Activated CD4-positive, alpha-beta T cell treated with anti-CD3 and anti-CD28 coated beads for 36 hours (primary cell): ENCODE measurements at regions not wholly inside any gene's neighbourhood (a gene's known extent, or its start where the extent isn't known, plus 50 kb on each side); places are given as distances from the start of the nearest gene placed in this dataset.

Source experiments
- ATAC-seq: fragments of 200-7000 bp; cut with Tn5 transposase; one replicate; pipeline ENCODE4 v1.10.0; 2021; ENCODE audit warnings: mild to moderate bottlenecking, moderate library complexity
- CTCF ChIA-PET: fragments of 350-600 bp; sonication (Branson Sonifier 250); formaldehyde crosslinking; loops from one replicate; lab custom pipeline; 2021; ENCODE audit warnings: antibody characterized with exemption; lab: Charles Lee
- POLR2A ChIA-PET: fragments of 350-600 bp; sonication (Branson Sonifier 250); formaldehyde crosslinking; loops from one replicate; lab custom pipeline; 2021; ENCODE audit warnings: antibody characterized with exemption, inconsistent platforms; lab: Charles Lee
- DNase-seq: peaks from one replicate; pipeline ENCODE4 v3.0.0-alpha.2; 2020
- H3K27ac Mint-ChIP-seq: one replicate; pipeline ENCODE4 v1.8.0; 2021; ENCODE audit warnings: mixed read lengths
- H3K27me3 Mint-ChIP-seq: one replicate; pipeline ENCODE4 v1.8.0; 2021; ENCODE audit warnings: mixed read lengths
- H3K36me3 Mint-ChIP-seq: one replicate; pipeline ENCODE4 v1.8.0; 2021; ENCODE audit warnings: low read depth, mixed read lengths
- H3K4me1 Mint-ChIP-seq: one replicate; pipeline ENCODE4 v1.8.0; 2021; ENCODE audit warnings: mixed read lengths
- H3K4me3 Mint-ChIP-seq: one replicate; pipeline ENCODE4 v1.8.0; 2021; ENCODE audit warnings: mild to moderate bottlenecking, moderate library complexity, mixed read lengths
- H3K9me3 Mint-ChIP-seq: one replicate; pipeline ENCODE4 v1.8.0; 2021; ENCODE audit warnings: low read depth, mixed read lengths
- intact Hi-C, 2 experiments: fragments of 100-400 bp; cut with DNase I in 1 of 2; cut with micrococcal nuclease in 1 of 2; formaldehyde crosslinking; loops; one replicate each; pipeline versions ENCODE4 v1.14.2 to v1.15.1; 2022 to 2024; cut with DNase I, micrococcal nuclease

DNA sequence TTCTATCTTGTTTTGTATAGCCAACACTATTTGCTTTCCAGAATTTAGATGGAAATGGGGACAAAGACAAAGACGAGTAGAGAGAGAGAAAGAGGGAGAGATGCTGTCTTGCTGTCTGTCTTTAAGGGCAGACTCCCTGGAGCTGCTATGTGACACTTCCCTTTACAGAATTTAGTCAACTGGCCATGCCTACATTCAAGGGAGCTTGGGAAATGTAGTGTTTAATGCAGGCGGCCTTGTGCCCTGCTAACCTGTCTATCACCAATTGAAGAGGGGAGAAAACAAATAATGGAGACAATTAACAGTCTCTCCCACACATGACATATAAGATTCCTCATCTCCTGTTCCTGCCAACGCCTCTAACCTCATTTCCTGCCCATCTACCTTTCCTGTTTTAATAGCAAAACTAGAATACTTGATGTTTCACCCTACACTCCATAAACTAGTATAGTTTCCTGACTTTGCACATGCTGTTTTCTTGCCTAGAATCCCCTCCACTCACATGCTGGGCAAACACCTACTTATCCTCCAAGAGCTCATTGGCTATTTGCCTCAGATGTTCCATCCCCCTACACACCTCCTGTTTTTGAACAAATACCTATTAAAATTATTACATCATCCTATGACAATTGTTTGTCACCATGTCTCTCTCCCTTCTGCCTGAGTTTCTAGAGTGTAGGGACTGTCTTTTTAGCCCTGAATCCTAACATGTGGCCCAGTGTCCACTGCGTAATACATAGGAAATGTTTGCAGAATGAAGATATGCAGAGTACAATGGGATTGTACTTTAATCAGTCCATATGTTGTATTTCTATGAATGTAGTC is 117.2 kb downstream of the SLC25A24 start:
- no peak overlapping the region for H3K4me3 Mint-ChIP-seq
- H3K27ac Mint-ChIP-seq: peak overlapping the region; percentile 72
- peaks cover 56% of the 10 kb centered on the region for H3K4me1 Mint-ChIP-seq

DNA sequence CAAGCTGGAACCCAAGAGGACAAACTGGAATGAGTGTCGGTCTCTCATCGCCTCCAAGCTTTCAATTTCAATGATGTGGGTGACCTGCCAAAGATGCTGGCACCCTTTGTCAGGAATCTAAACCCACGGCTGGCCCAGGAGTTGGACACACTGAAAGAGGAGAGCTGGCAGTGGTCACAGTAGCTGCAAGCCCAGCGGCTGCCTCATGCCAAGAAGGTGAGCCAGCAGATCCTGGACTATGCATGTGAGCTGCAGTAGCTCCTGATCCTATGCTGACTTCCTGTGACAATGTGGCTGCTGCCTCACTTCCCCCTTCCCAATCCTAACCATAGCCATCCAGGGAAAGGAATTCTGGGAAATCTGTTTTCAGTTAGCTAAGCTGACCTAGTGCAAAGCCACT is 117.0 kb upstream of the VAV3 start:
- ChIA-PET CTCF (interaction anchor here (1.0 kb wide), 1 partner anchor 43 kb away, joined by 5 read pairs; no protein-coding TSS in a partner anchor), POLR2A (no interaction called here)
- ATAC-seq: no peak
- intact Hi-C loops: loop anchor here in 1 of 2 experiments (2.0 to 5.0 kb wide), 2 partner anchors 31 to 40 kb away; no protein-coding TSS in a partner anchor
- Mint-ChIP-seq H3K4me3 (no peak overlapping the region), H3K27me3 (no peaks in the 10 kb centered on the region), H3K9me3 (no peaks in the 10 kb centered on the region), H3K4me1 (peaks cover 65% of the 10 kb centered on the region), H3K36me3 (no peaks in the 10 kb centered on the region), H3K27ac (peak overlapping the region; percentile 72)
- DNase-seq: no peak

More for the DNA sequence above, 117.2 kb downstream of the SLC25A24 start:
- ChIA-PET POLR2A (no interaction called here), CTCF (no interaction called here)
- H3K9me3 Mint-ChIP-seq: no peaks in the 10 kb centered on the region
- peak; percentile 55 for ATAC-seq
- no peaks in the 10 kb centered on the region for H3K36me3 Mint-ChIP-seq
- intact Hi-C loops: loop anchor here in 1 of 2 experiments (2.0 to 5.0 kb wide), 2 partner anchors 32 to 41 kb away; no protein-coding TSS in a partner anchor
- no peaks in the 10 kb centered on the region for H3K27me3 Mint-ChIP-seq
- peak; percentile 22 for DNase-seq

DNA sequence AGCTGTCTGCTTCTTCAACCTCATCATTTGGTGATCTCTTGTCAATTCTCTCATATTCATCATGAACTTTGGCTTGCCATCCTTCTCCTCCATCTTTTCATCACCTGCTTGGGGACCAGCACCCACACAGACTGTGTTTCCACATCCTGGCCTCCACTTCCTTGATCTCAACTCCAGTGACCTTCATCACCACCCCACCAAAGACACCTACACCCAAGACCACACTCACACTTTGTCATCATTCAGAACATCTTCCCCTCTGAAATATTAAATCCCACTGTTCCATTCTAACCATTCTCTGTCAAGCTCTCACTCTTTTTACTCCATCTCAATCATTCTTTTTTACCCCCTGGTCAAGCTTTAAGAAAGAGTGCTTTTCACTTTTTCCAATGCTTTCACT is 115.5 kb upstream of the VAV3 start:
- intact Hi-C loops: loop anchor here in 1 of 2 experiments (5.0 kb wide), 1 partner anchor 38 kb away; no protein-coding TSS in a partner anchor
- CTCF ChIA-PET: interaction anchor here (0.8 to 1.1 kb wide), 2 partner anchors 45 to 179 kb away, joined by 3 read pairs; no protein-coding TSS in a partner anchor
- H3K4me3 Mint-ChIP-seq: no peak overlapping the region

DNA sequence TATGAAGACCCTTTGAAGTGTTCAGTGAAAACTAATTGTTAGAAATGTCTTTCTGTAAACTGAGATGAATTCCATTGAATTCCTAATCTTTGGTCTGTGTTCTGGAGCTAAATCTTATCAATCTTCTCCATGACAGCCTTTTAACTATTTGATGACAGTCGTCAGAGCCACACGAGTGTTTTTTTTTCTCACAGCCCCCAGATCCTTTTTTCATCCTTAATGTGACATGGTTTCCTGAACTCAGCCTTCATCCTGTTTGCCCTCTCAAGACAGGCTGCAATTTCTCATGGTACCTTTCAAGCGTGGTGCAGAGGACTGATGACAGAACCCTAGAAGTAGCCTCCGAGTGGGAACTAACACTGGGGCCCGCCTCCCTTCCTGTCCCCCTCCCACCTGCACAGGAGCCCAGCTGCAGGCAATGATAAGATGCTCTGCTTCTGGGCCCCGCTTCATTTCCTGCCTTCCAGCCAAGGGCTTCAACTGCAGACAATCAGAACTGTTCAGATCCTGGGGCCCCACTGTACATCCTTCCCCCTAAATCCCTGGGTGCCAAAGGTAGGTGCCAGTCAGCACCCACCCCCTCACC is 114.6 kb upstream of the VAV3 start:
- CTCF ChIA-PET: interaction anchor here (1.0 to 1.1 kb wide), 2 partner anchors 30 to 46 kb away, joined by 3 to 5 read pairs; no protein-coding TSS in a partner anchor
- ATAC-seq (peak; percentile 74), DNase-seq (peak; percentile 71)
- no peaks in the 10 kb centered on the region for H3K27me3 Mint-ChIP-seq
- peaks cover 71% of the 10 kb centered on the region for H3K4me1 Mint-ChIP-seq
- no peaks in the 10 kb centered on the region for H3K9me3 Mint-ChIP-seq
- no peaks in the 10 kb centered on the region for H3K36me3 Mint-ChIP-seq
- peak overlapping the region; percentile 79 for H3K27ac Mint-ChIP-seq
- H3K4me3 Mint-ChIP-seq: no peak overlapping the region
- intact Hi-C loops: loop anchor here in 1 of 2 experiments (5.0 kb wide), 1 partner anchor 37 kb away; no protein-coding TSS in a partner anchor
- POLR2A ChIA-PET: no interaction called here

More for the DNA sequence above, 115.5 kb upstream of the VAV3 start:
- peak; percentile 40 for ATAC-seq
- Mint-ChIP-seq H3K9me3 (no peaks in the 10 kb centered on the region), H3K27ac (peak overlapping the region; percentile 79), H3K27me3 (no peaks in the 10 kb centered on the region), H3K4me1 (peaks cover 70% of the 10 kb centered on the region), H3K36me3 (no peaks in the 10 kb centered on the region)
- POLR2A ChIA-PET: no interaction called here
- peak; percentile 62 for DNase-seq

DNA sequence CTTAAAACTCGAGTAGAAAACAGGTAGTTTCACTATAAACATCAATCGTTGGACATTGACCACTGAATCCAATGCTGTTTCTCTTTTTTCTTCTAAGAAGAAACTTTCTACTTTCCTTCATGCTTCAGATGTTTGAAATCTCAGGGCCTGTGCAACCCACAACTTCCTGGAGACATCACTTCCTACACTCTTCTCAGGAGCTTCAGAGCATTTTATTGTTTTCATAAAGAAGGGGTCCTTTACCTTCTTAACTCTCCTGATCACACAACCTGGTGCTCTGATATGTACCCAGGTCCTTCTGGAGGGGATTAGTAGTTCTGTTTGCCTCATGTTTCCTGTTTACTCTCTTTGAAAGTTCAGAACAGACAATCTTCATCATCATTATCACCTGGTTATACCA is 113.0 kb upstream of the VAV3 start:
- DNase-seq (no peak), ATAC-seq (no peak)
- POLR2A ChIA-PET: no interaction called here
- CTCF ChIA-PET: interaction anchor here (0.7 to 0.9 kb wide), 2 partner anchors 12 to 28 kb away, joined by 3 read pairs; no protein-coding TSS in a partner anchor
- H3K4me1 Mint-ChIP-seq: peaks cover 64% of the 10 kb centered on the region
- H3K4me3 Mint-ChIP-seq: peak overlapping the region; percentile 13
- no peaks in the 10 kb centered on the region for H3K9me3 Mint-ChIP-seq
- no peaks in the 10 kb centered on the region for H3K36me3 Mint-ChIP-seq
- H3K27me3 Mint-ChIP-seq: no peaks in the 10 kb centered on the region
- intact Hi-C loops: no loop called here
- H3K27ac Mint-ChIP-seq: peak overlapping the region; percentile 91

- Mint-ChIP-seq H3K27ac (no peak overlapping the region), H3K4me1 (peaks cover 42% of the 10 kb centered on the region), H3K36me3 (no peaks in the 10 kb centered on the region), H3K27me3 (no peaks in the 10 kb centered on the region), H3K4me3 (no peak overlapping the region), H3K9me3 (no peaks in the 10 kb centered on the region)
- ChIA-PET CTCF (no interaction called here), POLR2A (no interaction called here)
- ATAC-seq (no peak), DNase-seq (no peak)
- intact Hi-C loops: no loop called here
Measured at GRCh38 chr1:108075055-108075454, 110.1 kb upstream of the VAV3 start.

DNA sequence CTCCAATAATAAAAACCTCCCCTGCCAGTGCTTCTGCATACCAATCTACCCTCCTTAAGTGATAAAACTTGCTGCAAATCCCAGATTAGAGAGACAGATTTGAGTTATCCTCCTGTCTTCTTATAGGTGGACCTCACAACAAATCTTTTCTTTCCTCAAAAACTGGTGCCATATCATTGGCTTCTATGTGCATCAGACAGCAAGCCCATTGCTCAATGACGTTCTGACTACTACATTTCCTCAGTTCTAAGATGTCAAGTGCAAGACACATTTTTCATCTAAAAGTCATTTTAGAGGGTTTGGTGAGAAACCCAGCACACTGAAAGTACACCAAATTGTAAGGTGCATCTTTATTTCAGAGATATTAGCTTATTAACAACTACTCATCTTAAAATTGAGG is 107.8 kb upstream of the VAV3 start:
- intact Hi-C loops: no loop called here
- no peak for ATAC-seq
- POLR2A ChIA-PET: no interaction called here
- H3K4me1 Mint-ChIP-seq: peaks cover 26% of the 10 kb centered on the region
- no peak for DNase-seq
- no peaks in the 10 kb centered on the region for H3K9me3 Mint-ChIP-seq
- H3K4me3 Mint-ChIP-seq: no peak overlapping the region
- H3K36me3 Mint-ChIP-seq: no peaks in the 10 kb centered on the region
- H3K27ac Mint-ChIP-seq: no peak overlapping the region
- no peaks in the 10 kb centered on the region for H3K27me3 Mint-ChIP-seq
- CTCF ChIA-PET: no interaction called here

- Mint-ChIP-seq H3K9me3 (no peaks in the 10 kb centered on the region), H3K4me1 (peaks cover 21% of the 10 kb centered on the region), H3K4me3 (no peak overlapping the region), H3K27me3 (no peaks in the 10 kb centered on the region), H3K27ac (no peak overlapping the region), H3K36me3 (no peaks in the 10 kb centered on the region)
- intact Hi-C loops: no loop called here
- ChIA-PET POLR2A (no interaction called here), CTCF (interaction anchor here (1.1 kb wide), 1 partner anchor 290 kb away, joined by 3 read pairs; no protein-coding TSS in a partner anchor)
- ATAC-seq: no peak
- no peak for DNase-seq
Measured at GRCh38 chr1:108072212-108072611, 107.2 kb upstream of the VAV3 start.

- ChIA-PET CTCF (interaction anchor here (1.1 kb wide), 1 partner anchor 289 kb away, joined by 3 read pairs; no protein-coding TSS in a partner anchor), POLR2A (no interaction called here)
- Mint-ChIP-seq H3K27me3 (no peaks in the 10 kb centered on the region), H3K27ac (no peak overlapping the region), H3K4me1 (peaks cover 25% of the 10 kb centered on the region), H3K36me3 (no peaks in the 10 kb centered on the region), H3K4me3 (no peak overlapping the region), H3K9me3 (no peaks in the 10 kb centered on the region)
- ATAC-seq (peak; percentile 47), DNase-seq (no peak)
- intact Hi-C loops: no loop called here
Measured at GRCh38 chr1:108071601-108072000, 106.6 kb upstream of the VAV3 start.

GRCh38 chr1:108070662-108071061 is 105.7 kb upstream of the VAV3 start:
- ChIA-PET POLR2A (no interaction called here), CTCF (interaction anchor here (1.2 kb wide), 1 partner anchor 9 kb away, joined by 3 read pairs; no protein-coding TSS in a partner anchor)
- Mint-ChIP-seq H3K4me3 (no peak overlapping the region), H3K27ac (no peak overlapping the region), H3K36me3 (no peaks in the 10 kb centered on the region), H3K9me3 (no peaks in the 10 kb centered on the region), H3K4me1 (peaks cover 23% of the 10 kb centered on the region), H3K27me3 (no peaks in the 10 kb centered on the region)
- DNase-seq (no peak), ATAC-seq (no peak)
- intact Hi-C loops: no loop called here

DNA sequence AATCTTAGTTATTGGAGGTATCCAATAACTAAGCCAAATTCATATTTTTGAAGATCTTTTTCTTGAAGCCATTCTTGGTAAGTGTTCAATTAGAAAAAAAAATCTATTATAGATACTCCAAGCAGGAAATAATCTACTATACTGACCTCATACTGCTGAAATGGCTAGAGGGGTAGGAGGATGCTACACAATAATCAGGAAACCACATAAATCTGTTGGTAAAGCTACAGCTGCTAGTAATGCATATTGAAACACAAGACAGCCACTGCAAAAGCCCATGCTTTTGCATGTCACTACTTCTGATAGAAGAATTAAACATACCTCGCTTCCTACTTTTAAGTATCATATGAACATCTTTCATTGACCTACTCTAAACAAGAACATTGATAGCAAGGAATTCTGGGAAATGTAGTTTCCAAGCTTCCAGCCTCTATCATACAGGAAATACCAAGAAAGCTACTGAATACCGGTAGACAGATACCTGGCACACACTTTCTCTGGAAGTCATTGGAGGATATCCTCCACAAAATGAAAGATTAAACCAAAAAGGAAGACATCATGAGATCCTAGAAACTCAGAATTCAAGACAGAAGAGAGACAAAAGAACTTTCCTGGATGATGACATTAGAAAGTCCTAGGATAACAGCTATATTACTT is 103.0 kb upstream of the VAV3 start:
- intact Hi-C loops: no loop called here
- DNase-seq (no peak), ATAC-seq (no peak)
- Mint-ChIP-seq H3K27ac (no peak overlapping the region), H3K9me3 (no peaks in the 10 kb centered on the region), H3K4me3 (no peak overlapping the region), H3K27me3 (no peaks in the 10 kb centered on the region), H3K36me3 (no peaks in the 10 kb centered on the region), H3K4me1 (peaks cover 21% of the 10 kb centered on the region)
- POLR2A ChIA-PET: no interaction called here
- CTCF ChIA-PET: no interaction called here
